ENCODE measurements at regions not wholly inside any gene's neighbourhood (a gene's known extent, or its start where the extent isn't known, plus 50 kb on each side); places are given as distances from the start of the nearest gene placed in this dataset.

DNA sequence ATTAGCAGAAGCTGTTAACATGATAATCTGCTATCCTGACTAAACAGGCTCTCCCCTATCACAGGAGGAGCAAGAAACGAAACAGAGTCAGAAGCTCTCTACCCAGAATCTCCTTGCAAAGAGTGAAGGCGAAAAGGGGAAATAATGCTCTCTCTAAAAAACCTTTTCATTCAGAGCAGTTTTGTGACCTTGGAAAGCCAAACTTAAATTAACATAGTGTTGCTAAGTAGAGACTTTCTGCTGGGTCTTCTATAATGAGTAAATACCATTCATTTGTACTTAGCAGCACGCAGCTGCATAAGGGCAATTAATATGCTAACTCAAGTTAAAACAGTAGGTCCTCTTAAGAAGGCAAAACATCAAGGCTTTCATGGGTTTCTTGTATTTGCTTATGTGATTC is 101.7 kb upstream of the GPR139 start:
- TF ChIP-seq YY1 (IDR thresholded peaks at IDR 0.05; ENCODE audit: low read depth, low read length) = no peak
- no peak for TF ChIP-seq EZH2 (IDR thresholded peaks at IDR 0.05; ENCODE audit: borderline replicate concordance, control insufficient read depth, low read depth, low read length)
- TF ChIP-seq POLR2AphosphoS5 (IDR thresholded peaks at IDR 0.05; ENCODE audit: low read length) = no peak
- TF ChIP-seq SPI1 (IDR thresholded peaks at IDR 0.05; ENCODE audit: borderline replicate concordance, insufficient read depth, low read depth, low read length) = no peak
- TF ChIP-seq POLR2A (IDR thresholded peaks at IDR 0.05; ENCODE audit: low read depth, low read length) = no peak
- no peak for TF ChIP-seq RFX5 (IDR thresholded peaks at IDR 0.05; ENCODE audit: low read depth, low read length)
- TF ChIP-seq ATF7 (IDR thresholded peaks at IDR 0.05; ENCODE audit: low read depth) = no peak
- TF ChIP-seq CBX5 (IDR thresholded peaks at IDR 0.05; ENCODE audit: low read depth) = no peak
- no peak for TF ChIP-seq ZNF274 (IDR thresholded peaks at IDR 0.05; ENCODE audit: insufficient read depth, insufficient read length)
- TF ChIP-seq CHD2 (IDR thresholded peaks at IDR 0.05; ENCODE audit: borderline replicate concordance, low read depth, low read length) = no peak
- TF ChIP-seq, protein P1, sequence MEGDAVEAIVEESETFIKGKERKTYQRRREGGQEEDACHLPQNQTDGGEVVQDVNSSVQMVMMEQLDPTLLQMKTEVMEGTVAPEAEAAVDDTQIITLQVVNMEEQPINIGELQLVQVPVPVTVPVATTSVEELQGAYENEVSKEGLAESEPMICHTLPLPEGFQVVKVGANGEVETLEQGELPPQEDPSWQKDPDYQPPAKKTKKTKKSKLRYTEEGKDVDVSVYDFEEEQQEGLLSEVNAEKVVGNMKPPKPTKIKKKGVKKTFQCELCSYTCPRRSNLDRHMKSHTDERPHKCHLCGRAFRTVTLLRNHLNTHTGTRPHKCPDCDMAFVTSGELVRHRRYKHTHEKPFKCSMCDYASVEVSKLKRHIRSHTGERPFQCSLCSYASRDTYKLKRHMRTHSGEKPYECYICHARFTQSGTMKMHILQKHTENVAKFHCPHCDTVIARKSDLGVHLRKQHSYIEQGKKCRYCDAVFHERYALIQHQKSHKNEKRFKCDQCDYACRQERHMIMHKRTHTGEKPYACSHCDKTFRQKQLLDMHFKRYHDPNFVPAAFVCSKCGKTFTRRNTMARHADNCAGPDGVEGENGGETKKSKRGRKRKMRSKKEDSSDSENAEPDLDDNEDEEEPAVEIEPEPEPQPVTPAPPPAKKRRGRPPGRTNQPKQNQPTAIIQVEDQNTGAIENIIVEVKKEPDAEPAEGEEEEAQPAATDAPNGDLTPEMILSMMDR (IDR thresholded peaks at IDR 0.05 in 2 of 3, conservative IDR thresholded peaks at IDR 0.05 in 1 of 3; ENCODE audit: control insufficient read depth in 2 of 3, extremely low read depth in 1 of 3, insufficient read depth in 1 of 3, low read depth in 3 of 3, low read length in 3 of 3) = no peak
- no peak for TF ChIP-seq SREBF2 (IDR thresholded peaks at IDR 0.05; ENCODE audit: low read length)
- TF ChIP-seq EP300 (IDR thresholded peaks at IDR 0.05; ENCODE audit: borderline replicate concordance in 1 of 2, control insufficient read depth in 1 of 2, low read depth in 2 of 2, low read length in 2 of 2) = no peak
- no peak for TF ChIP-seq ZNF207 (IDR thresholded peaks at IDR 0.05; ENCODE audit: borderline replicate concordance)

Data from GM12878 (cell line).